Hematopoietic multipotent progenitor cell treated with erythropoietin and hydrocortisone succinate and interleukin-3 and kit ligand, for 4 days (in vitro differentiated cells): ENCODE measurements at regions not wholly inside any gene's neighbourhood (a gene's known extent, or its start where the extent isn't known, plus 50 kb on each side); places are given as distances from the start of the nearest gene placed in this dataset.
"Not testable (repeated sequence)": the region's sequence is repeated elsewhere in the genome, so short reads cannot be mapped to it uniquely, and the experiment has no call there.

Source experiments
- DNase-seq: peaks from one replicate; pipeline ENCODE4 v3.0.0-alpha.2; 2015

DNA sequence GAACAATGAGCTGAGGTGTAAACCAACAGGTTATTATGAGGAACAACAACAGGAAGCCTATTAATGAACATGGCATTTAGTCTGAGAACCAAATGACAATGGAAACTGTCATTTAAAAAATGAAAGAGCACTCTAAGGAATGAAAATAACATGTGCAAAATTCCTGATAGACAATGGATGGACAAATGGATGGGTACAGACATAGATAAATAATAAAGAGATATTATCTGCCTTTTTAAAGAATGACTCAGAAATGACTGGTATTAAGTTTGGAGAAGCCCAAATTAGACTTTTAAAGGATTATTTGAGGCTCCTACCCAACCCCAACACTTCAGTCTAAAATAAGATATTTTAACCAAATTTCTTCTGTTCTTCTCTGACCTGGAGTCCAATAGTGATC lies 650.5 kb upstream of the ZNF385D start:
- no peak for DNase-seq

DNA sequence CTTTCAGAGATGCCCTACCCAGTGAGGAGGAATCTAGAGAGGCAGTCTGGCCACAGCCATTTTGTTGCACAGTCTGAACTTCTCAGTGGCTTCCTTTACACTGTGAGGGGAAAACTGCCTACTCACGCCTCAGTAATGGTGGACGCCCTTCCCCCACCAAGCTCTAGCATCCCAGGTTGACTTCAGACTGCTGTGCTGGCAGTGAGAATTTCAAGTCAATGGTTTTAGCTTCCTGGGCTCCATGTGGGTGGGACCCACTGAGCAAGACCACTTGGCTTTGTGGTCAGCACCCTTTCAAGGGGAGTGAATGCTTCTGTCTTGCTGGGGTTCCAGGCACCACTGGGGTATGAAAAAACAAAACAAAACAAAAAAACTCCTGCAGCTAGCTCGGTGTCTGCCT lies 663.2 kb upstream of the ZNF385D start:
- DNase-seq: no peak

DNA sequence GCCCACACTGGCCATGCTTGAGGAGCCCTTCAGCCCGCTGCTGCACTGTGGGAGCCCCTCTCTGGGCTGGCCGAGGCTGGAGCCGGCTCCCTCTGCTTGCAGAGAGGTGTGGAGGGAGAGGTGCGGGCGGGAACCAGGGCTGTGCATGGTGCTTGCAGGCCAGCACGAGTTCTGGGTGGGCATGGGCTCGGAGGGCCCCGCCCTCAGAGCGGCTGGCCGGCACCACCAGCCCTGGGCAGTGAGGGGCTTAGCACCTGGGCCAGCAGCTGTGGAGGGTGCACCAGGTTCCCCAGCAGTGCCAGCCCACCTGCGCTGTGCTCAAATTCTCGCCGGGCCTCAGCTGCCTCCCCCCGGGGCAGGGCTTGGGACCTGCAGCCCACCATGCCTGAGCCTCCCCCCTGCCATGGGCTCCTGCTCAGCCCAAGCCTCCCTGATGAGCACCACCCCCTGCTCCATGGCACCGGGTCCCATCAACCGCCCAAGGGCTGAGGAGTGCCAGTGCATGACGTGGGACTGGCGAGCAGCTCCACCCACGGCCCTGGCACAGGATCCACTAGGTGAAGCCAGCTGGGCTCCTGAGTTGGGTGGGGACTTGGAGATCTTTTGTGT lies 665.9 kb upstream of the ZNF385D start:
- DNase-seq: not testable (repeated sequence)

DNA sequence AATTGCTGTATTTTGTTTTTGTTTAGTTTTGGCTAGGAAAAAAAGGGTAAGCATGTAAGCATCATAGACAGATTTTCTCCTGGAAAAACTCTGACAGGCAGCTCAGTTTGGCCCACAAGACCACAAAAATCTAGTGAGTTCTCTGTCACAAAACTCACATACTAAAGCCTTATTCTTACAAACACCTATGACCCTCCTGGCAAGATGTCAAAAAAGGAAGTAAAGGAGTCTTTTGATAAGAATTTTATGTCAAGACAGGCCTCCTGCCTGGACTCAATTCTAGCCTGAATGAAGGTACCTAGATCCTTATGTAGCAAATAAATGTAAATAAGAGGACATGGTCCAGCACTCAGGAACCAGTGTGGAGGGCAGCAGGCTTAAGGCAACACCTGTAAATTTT lies 668.3 kb upstream of the ZNF385D start:
- peak; percentile 50 for DNase-seq

DNA sequence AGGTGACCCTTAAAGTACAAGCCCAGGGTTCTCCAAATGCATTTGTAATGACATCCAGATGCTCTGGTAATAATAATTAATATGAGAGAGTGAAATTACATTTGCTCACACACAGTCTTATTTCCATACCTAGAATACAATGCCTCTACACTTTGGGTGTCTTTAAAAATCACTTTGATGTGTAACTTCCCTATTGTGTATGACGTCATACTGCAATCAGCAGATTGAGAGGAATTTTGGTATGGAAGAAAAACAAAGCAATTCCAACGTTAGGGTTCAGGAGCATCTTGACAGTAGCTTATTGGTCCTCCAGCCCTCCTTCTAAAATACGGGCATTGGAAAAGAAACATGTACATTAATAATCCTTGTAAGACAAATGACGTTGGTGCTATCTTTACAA lies 670.6 kb upstream of the ZNF385D start:
- DNase-seq: no peak

DNA sequence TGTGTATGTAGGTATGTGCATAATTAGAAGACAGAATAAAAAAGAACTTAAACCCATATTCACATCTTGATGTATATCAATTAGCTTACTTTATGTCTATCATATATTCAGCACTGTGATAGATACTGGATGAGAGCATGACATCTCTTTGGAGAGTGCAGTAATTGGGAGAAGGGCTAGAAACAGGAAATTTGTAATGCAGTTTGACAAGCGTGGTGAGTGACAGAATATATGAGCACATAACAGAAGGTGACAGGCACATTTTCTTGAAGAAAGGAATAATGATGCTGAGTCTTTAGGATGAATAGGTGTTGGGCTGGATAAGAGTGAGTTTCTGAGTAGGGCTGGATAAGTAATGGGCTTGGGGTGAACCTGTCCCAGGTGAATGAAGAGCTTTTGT lies 680.3 kb upstream of the ZNF385D start:
- no peak for DNase-seq

DNA sequence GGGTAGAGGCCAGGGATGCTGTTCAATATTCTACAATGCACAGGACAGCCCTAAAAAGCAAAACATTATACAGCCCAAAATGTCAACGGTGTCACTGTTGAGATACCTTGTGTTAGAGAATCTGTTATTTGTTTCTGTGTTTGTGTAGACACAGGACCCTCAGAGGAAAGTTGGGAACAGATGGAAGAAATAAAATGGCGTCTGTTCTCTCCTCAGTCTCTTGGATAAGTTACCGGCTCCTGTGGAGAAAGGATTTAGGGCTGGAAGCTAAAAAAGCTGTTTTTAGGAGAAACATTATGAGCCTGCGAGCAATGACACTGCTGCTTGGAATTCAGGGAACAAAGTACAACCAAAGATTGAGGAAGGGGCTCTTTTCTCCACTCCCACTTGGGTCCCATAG lies 688.6 kb upstream of the ZNF385D start:
- no peak for DNase-seq

DNA sequence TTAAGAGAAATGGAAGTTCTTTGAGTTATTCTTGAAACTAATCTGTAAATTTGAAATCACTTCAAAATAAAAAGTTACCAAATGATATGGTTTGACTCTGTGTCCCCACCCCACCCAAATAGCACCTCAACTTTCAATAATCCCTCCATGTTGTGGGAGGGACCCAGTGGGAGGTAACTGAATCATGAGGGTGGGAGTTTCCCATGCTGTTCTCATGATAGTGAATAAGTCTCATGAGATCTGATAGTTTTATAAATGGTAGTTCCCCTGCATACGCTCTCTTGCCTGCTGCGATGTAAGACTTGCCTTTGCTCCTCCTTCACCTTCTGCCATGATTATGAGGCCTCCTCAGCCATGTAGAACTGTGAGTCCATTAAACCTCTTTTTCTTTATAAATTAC lies 690.7 kb upstream of the ZNF385D start:
- no peak for DNase-seq

DNA sequence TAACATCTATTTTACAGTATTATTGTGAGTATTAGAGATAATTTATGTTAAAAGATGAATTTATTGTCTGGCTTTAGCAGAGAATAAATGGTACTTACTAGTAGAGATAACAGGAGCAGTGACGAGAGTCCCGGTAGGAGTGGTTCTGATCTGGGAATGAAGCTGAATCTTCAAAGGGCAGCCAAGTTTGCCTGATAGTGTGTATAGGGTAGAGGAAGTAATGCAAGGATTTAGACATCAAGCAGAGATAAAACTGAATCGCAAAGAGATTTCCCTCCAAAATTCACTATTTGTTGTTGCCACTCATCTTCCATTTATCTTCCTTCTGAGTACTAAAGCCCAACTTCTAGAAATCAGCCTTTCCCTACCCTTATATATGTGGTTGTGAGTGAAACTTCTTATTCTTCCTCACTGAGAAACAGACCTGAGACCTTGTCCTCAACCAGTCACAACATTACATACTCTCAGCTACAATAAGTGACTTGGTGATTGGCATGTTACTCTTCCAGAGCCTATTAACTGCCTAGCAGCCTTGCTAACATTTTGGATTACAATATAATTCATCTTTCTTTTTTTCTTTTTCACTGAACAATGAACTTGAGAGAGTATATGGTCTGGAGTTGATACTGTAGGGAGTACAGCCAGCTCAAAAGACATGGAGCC lies 692.7 kb upstream of the ZNF385D start:
- no peak for DNase-seq

DNA sequence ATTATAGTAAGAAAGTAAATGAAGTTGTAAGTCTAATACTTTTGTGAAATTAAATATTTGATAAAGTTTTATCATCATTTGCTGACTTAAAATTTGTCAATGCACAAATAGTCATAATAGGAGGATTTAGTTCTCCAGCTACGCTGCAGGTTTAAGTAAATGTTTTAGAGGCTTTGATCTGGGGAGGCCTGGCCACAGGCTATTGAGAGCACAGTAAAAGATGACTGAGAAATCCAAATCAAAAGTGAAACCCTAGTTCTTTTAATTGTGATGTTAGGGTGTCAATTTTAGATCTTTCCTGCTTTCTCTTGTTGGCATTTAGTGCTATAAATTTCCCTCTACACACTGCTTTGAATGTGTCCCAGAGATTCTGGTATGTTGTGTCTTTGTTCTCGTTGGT lies 694.3 kb upstream of the ZNF385D start:
- DNase-seq: not testable (repeated sequence)

DNA sequence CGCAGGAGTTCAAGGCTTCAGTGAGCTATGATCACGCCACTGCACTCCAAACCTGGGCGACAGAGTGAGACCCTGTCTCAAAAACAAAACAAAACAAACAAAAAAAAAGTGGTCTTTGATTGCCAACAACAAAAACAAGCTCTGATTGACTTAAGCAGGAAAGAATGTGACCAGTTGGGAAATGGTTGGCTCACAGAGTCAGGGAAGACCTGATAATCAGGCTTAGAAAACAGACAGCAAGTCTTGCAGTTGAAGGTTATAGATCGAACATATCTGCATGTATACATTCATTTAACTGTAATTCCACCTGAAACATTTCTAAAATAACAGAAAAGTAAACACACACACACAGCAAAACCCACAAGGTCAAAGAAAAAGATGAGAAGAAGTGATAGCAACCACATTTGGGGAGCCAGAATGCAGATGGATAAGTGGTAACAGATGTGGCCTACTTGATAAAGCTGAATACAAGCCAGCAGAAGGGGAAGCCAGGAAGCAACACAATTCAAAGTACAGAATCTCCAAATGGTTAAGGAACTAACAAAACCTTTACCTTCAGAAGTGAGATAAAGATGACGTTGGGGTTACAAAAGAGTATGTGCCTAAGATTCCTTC lies 699.9 kb upstream of the ZNF385D start:
- peak; percentile 94 for DNase-seq

DNA sequence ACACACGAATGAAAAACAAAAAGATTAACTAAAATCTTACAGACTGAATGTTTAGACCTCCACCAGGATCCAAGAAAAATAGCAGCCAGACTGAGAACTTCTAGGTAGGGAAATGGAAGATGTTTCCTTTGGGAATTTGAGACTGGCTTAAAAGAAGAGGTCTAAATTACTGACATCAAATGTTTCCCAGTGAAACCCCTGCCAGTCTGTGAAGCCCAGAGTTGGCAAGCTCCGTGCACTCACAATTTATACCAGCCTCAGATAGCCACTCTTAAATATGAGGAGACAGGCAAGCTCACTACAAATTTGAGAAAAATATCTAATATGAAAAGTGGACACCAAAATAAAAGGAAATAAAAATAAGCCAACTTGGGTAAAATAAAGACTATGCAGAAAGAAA lies 700.5 kb upstream of the ZNF385D start:
- no peak for DNase-seq

DNA sequence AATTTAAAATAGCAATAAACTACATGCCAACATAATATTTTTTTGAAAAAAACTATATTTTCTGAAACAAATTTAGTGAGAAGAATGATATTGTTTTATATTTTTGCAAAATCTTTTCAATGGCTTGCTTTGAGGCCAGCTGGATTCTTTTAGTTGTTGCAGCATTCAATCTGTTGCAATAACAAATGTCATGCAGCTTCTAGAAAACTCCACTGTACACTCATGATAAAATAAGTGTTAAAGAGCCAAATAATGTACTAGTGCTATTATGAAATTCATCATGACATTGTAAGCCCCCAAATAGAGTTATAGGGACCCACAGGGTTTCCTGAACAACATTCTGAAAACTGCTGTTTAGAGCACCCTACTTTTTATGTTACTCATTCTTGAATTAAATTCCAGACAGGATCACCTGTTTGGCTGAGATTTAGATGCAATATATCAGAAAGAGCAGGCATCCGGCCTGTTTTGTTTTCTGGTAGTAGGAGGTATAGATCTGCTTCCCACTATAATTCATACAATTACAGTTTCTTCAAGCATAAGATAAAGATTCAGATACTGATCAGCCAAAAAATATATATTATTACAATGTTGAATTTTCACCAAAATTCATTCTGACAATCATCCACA lies 703.0 kb upstream of the ZNF385D start:
- DNase-seq: no peak

DNA sequence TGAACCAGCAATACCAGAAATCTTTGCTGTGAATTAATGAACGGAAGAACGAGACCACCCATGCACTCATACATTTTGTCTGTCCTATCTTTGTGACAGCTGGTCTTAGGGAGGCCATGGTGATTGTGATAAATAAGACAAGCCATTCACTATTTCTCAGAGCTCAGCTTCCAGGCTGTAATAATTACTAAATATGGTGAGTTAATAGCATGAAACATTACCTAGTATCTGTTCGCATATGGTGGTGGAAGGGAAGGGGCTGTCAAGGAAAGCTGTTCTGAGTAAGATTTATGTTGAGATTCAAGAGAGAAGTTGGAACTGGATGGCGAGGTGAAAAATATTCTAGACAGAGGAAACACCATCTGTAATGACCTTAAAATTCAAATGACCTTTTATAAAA lies 719.0 kb upstream of the ZNF385D start:
- DNase-seq: no peak

DNA sequence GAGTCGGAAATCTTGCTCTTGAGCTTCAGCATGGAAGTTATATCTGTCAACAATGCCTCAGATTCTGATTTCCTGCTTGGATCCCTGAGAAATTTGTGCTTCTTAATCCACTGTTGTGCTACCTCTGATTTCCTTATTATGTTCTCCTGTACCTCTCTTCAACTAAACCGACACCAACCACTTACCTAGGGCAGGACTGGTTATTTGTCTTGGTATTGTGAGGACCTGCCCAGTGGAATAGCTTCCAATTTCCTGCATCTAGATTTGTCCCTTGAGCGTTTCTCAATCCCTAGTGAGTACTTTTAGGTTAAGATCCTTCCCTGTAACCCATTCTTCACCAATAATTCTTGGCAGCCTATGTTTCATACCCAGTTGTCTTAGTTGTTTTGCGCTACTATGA lies 720.5 kb upstream of the ZNF385D start:
- DNase-seq: no peak

DNA sequence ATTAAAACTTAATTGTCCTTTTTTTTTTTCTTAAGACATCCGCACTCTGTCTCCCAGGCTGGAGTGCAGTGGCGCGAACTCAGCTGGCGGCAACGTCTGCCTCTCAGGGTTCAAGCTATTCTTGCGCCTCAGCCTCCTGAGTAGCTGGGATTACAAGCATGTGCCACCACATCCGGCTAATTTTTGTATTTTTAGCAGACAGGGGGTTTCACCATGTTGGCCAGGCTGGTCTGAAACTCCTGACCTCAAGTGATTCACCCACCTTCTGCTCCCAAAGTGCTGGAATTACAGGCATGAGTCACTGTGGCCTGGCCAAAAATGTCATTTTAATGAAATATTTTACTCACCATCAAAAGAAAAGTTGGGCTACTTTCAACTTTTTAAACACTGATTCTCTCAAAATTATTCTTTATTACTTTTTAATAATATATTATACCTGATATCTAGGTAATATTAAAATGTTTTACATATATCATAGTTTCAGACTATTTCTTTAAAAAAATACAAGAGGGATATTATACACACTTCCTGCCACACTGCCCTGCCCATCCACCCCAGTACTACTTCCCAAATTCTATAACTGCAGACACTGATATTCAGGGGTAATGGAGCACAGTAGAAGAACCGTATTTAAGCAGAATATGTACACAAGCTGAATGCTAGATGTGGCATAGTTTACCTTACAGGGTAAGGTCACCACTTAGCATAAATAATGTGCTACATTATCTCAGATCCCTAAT lies 723.9 kb upstream of the ZNF385D start:
- peak; percentile 54 for DNase-seq

DNA sequence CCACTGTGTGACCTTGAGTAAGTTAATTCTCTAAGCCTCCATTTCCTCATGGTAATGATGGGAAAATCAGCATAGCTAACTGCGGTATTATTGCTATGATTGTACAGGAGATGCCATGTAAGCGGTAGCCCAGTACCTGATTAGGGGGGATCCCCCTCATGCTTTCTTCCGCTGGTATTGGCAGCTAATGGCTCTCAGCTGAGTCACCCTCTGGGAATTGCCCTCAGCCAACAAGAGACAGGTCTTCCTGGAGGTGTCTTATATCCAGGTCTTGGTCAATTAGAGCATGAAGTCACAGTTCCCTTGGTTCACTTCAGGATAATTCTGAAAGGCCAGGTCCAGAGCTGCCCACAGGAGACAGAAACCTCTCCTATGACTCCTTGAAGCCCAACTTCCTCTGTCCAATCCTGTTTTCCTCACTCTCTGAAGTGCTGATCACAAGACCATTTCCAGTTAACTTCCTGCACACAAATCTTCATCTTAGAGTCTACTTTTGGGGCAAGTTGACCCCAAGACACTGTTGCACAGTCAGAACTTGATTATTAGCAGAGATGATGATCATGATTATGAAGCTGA lies 724.7 kb upstream of the ZNF385D start:
- DNase-seq: no peak

DNA sequence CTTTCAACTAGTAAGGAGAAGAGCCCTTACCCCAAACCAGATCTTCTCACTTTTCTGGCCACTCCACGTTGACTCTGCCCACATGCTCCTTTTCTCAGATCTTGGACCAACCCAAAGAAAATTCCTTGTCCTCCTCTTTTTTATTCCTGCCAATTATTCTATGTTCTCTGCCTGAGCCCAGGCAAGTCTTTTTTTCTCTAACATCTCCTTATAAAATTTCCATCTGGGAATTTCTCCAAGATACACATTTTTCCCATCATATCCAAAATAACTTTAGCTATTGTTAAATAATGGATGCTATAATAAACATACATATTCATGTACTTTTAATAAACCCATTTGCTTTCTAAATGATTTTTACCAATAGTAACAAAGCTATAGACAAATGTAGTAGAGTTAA lies 726.0 kb upstream of the ZNF385D start:
- DNase-seq: no peak

DNA sequence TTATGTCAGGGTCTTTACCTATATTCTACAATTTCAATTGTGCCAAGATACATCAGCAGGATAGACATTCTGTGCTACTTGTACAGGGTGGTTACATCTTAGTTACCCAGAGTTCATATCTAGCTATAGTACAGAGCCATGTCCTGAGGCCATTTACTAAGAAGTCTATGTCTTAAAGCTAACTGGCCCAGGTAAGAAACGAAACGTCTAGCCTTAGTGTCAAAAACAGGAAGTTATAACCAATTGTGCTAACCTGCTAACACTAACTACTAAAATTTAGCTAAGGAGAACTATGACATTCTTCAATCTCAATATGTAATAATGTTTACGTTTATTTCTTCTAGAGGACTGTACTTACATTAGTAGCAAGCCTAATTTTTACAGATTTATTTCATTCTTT lies 717.2 kb upstream of the UBE2E2 start:
- peak; percentile 23 for DNase-seq

DNA sequence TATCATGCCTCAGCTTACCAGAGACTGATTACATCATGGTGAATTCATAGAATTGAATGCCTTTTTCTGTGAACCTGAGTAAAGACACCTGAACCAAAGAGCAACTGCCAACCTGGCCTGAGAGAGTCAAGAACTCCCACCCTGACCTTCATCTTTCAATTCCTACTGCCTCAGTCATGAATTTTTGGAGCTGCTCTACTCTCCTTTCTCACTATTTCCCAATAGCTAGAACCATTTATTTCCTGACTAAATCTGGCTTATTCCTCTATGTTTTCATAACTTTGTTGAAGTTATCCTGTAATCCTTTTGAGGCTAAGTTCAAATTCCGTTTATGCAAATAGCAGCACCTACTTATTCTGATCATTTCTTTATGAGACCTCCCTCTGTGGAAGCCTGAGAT lies 712.4 kb upstream of the UBE2E2 start:
- DNase-seq: no peak

DNA sequence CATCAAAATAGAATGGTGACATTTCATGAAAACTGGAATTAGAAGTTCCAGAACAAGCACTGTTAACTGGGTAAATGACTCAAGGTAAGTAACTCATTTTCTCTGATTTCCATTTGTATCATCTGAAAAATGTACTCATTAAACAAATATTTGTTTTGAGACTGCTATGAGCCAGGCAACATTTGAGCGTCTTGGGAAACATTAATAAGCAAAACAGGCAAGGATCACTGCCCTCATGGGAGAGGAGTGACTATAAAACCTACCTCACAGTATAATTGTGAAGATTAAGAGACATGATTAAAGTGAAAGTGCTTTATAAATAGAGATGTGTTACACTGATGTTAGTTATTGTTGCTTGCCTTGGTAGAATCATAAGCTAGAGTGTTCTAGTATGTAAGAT lies 711.8 kb upstream of the UBE2E2 start:
- no peak for DNase-seq

DNA sequence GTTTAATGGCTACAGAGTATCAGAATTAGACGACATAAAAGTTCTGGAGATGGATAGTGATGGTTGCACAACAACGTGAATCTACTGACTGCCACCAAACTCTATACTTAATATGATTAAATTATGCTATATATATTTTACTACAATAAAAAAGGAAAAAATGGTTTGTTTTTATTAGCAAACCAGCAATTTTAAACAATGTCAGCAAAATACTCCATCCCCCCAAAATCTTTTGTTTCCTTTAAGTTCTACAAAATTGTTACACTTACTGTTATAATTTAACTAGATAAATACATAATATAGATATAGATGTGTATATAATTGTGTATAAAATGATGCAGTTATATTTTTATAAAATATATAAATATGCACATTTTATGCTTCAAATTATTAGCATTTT lies 710.8 kb upstream of the UBE2E2 start:
- DNase-seq: no peak

DNA sequence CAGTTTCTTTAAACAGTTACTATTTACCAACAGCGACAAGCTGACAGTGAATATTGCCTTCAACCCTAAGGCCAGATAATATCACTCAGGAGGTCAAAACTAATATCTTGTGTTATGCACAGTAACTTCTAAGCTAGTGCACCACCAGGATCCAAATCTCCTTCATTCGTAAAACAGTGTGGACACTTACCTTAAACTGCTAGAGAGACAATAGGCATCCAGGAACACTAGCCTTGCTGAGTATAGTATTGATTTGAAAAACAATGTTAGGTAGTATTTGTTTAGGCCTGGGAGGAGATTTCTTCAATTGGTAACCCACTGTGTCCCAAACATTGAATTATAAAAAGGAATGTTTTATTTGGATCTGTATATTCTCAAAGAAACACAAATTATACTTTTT lies 707.9 kb upstream of the UBE2E2 start:
- DNase-seq: no peak
